Limb (tissue), 2 donors: ENCODE measurements at regions not wholly inside any gene's neighbourhood (a gene's known extent, or its start where the extent isn't known, plus 50 kb on each side); places are given as distances from the start of the nearest gene placed in this dataset.

Experiments used
- DNase-seq, 2 donors: peaks; one replicate each; pipeline ENCODE4 v3.0.0-alpha.2; 2016; ENCODE audit errors: extremely low spot score in 2 of 2

GRCh38 chr6:11362564-11362963, 130.1 kb upstream of the NEDD9 start:
- no peak for DNase-seq

DNA sequence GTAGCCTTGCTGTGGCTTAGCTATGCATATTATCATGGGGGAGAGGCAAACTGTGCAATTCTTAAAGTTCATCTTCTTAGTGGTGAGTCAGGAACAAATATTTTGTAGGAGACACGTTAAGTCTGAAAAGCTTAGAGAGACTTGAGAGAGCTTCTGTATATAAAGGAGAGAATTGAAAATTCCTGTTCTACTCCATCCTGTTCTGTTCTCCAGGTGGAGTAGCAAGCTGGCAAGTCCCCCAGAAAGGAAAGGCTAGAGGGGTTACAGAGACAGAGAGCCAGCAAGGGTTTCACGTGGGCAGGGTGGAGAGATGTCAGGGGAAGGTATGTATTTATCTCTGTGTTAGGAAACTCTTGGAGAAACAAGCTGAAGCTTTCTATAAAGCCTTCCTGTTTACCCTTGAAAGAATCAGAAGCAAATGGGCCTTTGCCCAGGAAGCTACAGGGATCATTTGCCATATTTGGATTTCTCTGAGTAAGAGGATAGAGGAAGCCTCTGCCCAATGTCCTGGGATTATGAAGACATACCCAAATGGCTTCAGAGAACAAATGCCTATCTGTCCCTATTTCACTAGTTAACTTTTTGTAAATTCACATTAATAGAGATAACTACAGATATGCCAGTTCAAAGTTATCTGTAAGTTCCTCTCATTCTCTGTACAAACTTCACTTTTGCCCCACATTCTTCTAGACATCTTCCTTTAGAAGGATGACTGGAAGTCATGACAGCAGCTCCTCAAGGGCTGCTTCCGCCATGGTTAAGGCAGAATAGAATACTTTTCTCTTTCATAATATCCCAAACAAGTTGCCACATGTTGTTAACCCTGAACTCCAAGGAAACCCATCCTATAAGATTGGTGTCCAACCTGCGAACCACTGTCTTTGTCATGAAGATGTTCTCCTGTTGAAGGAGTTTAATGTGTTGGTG, 126.7 kb upstream of the NEDD9 start:
- no peak for DNase-seq

DNA sequence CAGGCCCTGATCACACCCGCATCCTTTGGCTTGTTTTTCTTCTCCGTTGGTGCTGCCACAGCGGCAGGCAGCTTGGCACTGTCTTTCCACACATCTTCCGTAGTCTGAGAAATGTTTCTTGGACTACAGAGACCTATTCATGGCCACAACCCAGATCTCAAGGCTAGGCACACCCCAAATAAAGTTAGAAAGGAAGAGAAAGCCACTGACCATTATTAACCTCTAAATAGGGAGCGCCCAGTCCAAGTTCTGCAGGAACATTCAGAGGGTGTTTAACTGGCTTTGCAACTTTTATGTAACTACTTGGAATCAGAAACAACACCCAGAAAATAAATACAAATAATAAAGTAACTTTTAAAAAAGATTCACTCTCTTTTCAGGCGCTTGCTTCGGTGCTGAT, 124.8 kb upstream of the NEDD9 start:
- no peak for DNase-seq

GRCh38 chr6:11356404-11357155, 124.1 kb upstream of the NEDD9 start:
- no peak for DNase-seq

DNA sequence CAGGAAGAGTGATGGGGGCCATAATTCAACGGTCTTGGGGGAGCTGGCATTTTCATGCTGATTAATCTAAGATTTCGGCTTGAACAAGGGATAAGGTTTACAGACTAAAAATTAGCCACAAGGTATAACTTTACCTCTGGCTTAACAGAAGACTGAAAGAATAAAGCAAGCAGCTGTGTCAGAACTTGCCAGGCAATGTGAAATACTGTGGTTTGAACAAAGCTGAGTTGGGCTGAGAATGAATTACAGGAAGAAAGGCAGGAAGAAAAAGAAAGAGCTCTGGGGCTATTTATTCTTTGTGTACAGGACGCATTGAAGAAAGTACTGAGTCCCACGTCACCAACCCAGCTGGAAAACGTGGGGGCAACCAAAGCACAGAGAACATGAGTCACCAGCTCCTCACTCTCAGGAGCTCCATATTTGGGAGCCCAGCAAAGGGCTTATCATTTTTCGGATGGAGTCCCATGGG, 121.5 kb upstream of the NEDD9 start:
- no peak for DNase-seq

- DNase-seq: no peak
Observed at GRCh38 chr6:11350294-11350693, 117.8 kb upstream of the NEDD9 start.

GRCh38 chr6:11349880-11350279, 117.4 kb upstream of the NEDD9 start:
- no peak for DNase-seq

GRCh38 chr6:11346516-11346915, 114.0 kb upstream of the NEDD9 start:
- DNase-seq: no peak

GRCh38 chr6:11345536-11345935, 113.1 kb upstream of the NEDD9 start:
- DNase-seq: no peak

DNA sequence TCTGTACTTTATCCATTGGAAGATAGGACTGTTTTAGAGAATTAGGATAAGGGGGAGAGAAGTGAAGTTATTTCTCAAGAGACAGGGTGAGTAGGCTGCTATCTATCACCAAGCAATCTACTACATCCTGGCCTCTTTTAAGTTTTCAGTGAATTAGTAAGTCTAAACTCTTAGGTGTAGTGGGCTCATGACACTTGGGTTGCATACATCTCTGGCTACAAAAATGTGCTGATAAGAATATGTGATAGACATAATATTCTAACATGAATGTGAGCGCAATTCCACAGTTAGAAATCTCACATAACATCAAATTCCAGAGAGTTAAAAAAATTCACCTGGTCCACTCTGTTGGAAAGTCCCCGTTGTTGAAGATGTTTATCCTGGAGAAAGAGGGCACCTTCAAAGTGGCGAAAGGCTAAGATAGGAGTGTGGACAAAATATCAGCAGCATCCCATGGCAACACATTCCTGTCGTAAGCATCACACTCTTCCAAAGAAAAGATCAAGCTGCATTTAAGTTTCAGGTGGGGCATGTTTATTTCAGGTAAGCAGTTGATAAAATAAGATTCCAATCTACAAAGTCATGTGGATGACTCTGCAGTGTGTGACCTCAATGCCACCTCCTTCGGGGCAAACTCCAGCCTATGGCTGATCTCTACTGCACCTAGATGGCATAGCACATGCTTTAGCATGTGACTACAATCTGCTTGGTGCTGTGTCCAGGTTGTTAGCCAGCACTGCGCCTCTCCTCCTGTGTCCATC, 111.7 kb upstream of the NEDD9 start:
- no peak for DNase-seq

- no peak for DNase-seq
Observed at GRCh38 chr6:11341867-11342266, 109.4 kb upstream of the NEDD9 start.

DNA sequence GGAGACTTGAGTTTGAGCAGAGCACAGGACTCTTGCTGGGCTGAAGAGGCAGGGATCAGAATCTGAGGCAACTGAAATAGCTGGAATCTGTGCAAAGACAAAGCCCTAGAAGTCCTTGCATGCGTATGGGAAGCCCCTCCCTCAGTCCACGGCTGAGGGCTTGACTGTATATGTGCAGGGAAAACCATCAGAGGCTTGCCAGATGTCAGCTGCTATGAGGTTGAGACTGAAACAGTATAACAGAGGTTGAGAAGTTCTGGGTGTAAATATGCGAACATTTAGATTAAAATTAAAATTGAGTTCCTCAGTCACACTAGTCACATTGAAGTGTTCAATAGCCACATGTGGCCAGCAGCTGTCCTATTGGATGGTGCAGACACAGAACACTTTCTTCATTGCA, 108.8 kb upstream of the NEDD9 start:
- DNase-seq: no peak

- DNase-seq: no peak
Observed at GRCh38 chr6:11339380-11339779, 106.9 kb upstream of the NEDD9 start.

- DNase-seq: no peak
Observed at GRCh38 chr6:11337306-11337705, 104.8 kb upstream of the NEDD9 start.

- no peak for DNase-seq
Observed at GRCh38 chr6:11335826-11336225, 103.4 kb upstream of the NEDD9 start.

- DNase-seq: no peak
Observed at GRCh38 chr6:11333132-11333849, 100.8 kb upstream of the NEDD9 start.

- DNase-seq: no peak
Observed at GRCh38 chr6:11332463-11332862, 100.0 kb upstream of the NEDD9 start.

DNA sequence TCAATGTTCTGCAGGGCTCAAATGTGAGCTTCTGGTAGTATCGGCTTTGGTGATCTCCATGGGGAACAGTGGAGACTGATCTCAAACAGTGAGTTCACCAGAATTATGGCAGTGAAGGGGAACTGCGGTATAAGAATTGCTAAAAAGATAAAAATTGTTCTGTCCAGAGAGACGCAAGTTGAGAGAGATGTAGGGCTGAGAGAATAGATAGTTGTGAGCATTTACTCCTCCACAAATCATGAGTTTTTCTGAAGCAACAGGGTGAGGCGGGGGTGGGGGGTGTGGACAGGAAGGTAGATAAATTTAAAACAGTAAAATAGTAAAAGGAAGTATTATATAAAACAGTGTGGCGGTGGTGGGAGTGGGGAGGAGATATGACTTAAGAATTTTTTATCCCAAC, 98.6 kb upstream of the NEDD9 start:
- no peak for DNase-seq

DNA sequence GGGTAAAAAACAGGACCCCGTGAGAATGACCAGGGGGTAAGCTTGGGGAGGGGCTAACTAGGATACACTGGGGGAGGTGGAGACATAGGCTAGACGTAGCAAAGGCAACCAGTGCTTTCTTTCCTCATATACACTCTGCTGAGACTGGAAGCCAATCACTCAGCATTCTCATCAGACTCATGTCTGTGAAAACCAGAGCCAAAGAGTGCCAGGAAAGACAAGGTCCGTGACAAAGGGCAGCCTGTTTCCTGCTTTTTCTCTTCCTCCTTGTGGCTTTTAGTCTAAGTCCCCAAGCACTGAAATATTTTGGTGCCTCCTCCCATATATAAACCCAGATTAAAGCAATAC, 97.9 kb upstream of the NEDD9 start:
- DNase-seq: no peak

GRCh38 chr6:11329726-11330412, 97.4 kb upstream of the NEDD9 start:
- no peak for DNase-seq
